Body of pancreas (tissue), 4 donors: ENCODE measurements at regions not wholly inside any gene's neighbourhood (a gene's known extent, or its start where the extent isn't known, plus 50 kb on each side); places are given as distances from the start of the nearest gene placed in this dataset.

ENCODE experiments used
- ATAC-seq: fragments of 150-250 bp; one replicate; pipeline ENCODE4 v1.9.1; 2016
- DNase-seq, 4 donors: peaks; one replicate each; pipeline ENCODE4 v3.0.0-alpha.2; 2019
- H3K27ac ChIP-seq, 4 donors: fragments of 200-600 bp; sonication (generic); 1 replicate in 3 of 4; 2 replicates in 1 of 4; pipeline versions ENCODE4 v1.5.1 to v1.6.1; 2016 to 2019; ENCODE audit warnings: mild to moderate bottlenecking in 1 of 4, mixed read lengths in 1 of 4, moderate library complexity in 1 of 4
- H3K27me3 ChIP-seq, 2 donors: fragments of 200-600 bp; sonication (generic); one replicate each; pipeline ENCODE4 v1.6.0; 2016; ENCODE audit warnings: mild to moderate bottlenecking in 1 of 2
- H3K36me3 ChIP-seq, 2 donors: fragments of 200-600 bp; sonication (generic); replicated peaks in 1 of 2; 2 replicates each; pipeline ENCODE4 v1.5.1; 2016; ENCODE audit warnings: low read depth in 2 of 2; ENCODE audit not compliant: insufficient read depth in 1 of 2
- H3K4me1 ChIP-seq: fragments of 200-600 bp; sonication (generic); one replicate; pipeline ENCODE4 v1.6.0; 2016
- H3K4me3 ChIP-seq, 2 donors: fragments of 200-600 bp; sonication (generic); 1 replicate in 1 of 2; 2 replicates in 1 of 2; pipeline ENCODE4 v1.5.1; 2016 to 2019
- H3K9me3 ChIP-seq, 3 donors: fragments of 200-600 bp; sonication (generic); 1 replicate in 2 of 3; 2 replicates in 1 of 3; pipeline ENCODE4 v1.5.1; 2016
- POLR2A ChIP-seq, 3 donors: fragments of 450-650 bp; IDR thresholded peaks; one replicate each; pipeline ENCODE4 v1.6.1; 2016; ENCODE audit warnings: antibody characterized with exemption in 3 of 3, mild to moderate bottlenecking in 2 of 3
- WGBS, 2 donors: methylation state at CpG; one replicate each; pipeline ENCODE4 v1.1.5; 2017; 5-methylcytosine and 5-hydroxymethylcytosine counted together
- intact Hi-C: fragments of 100-400 bp; cut with DNase I; formaldehyde crosslinking; loops from one replicate; pipeline ENCODE4 v1.15.1; 2023
- TF ChIP-seq, protein P1 (sequence below), 7 experiments: fragments of 450-650 bp in 4 of 7; fragments of 200-600 bp in 3 of 7; sonication (generic) in 3 of 7; IDR thresholded peaks; one replicate each; pipeline ENCODE4 v1.5.1; 2016 to 2019; ENCODE audit warnings: antibody characterized with exemption in 7 of 7

GRCh38 chr6:8583291-8583690 lies 147.9 kb upstream of the SLC35B3 start:
- TF ChIP-seq, protein P1, sequence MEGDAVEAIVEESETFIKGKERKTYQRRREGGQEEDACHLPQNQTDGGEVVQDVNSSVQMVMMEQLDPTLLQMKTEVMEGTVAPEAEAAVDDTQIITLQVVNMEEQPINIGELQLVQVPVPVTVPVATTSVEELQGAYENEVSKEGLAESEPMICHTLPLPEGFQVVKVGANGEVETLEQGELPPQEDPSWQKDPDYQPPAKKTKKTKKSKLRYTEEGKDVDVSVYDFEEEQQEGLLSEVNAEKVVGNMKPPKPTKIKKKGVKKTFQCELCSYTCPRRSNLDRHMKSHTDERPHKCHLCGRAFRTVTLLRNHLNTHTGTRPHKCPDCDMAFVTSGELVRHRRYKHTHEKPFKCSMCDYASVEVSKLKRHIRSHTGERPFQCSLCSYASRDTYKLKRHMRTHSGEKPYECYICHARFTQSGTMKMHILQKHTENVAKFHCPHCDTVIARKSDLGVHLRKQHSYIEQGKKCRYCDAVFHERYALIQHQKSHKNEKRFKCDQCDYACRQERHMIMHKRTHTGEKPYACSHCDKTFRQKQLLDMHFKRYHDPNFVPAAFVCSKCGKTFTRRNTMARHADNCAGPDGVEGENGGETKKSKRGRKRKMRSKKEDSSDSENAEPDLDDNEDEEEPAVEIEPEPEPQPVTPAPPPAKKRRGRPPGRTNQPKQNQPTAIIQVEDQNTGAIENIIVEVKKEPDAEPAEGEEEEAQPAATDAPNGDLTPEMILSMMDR (IDR thresholded peaks at IDR 0.05) = no peak
- no peak for TF ChIP-seq POLR2A (IDR thresholded peaks at IDR 0.05)
- ATAC-seq (no peak), DNase-seq (no peak)
- Histone ChIP-seq H3K4me3 (no peak overlapping the region), H3K27me3 (no peaks in the 10 kb centered on the region), H3K4me1 (no peaks in the 10 kb centered on the region), H3K27ac (no peak overlapping the region), H3K9me3 (no peaks in the 10 kb centered on the region), H3K36me3 (no peaks in the 10 kb centered on the region)
- intact Hi-C loops = no loop called here

GRCh38 chr6:8579372-8579771 lies 144.0 kb upstream of the SLC35B3 start:
- Histone ChIP-seq H3K4me1 (no peaks in the 10 kb centered on the region), H3K27ac (no peak overlapping the region), H3K27me3 (no peaks in the 10 kb centered on the region), H3K9me3 (no peaks in the 10 kb centered on the region), H3K4me3 (no peak overlapping the region), H3K36me3 (no peaks in the 10 kb centered on the region)
- ATAC-seq (no peak), DNase-seq (no peak)
- intact Hi-C loops = no loop called here
- TF ChIP-seq, protein P1 (IDR thresholded peaks at IDR 0.05) = no peak
- no peak for TF ChIP-seq POLR2A (IDR thresholded peaks at IDR 0.05)
- 62 to 63% methylated on average over 1 of the region's 1 CpG for WGBS, 2 donors

- Histone ChIP-seq H3K4me1 (no peaks in the 10 kb centered on the region), H3K36me3 (no peaks in the 10 kb centered on the region), H3K27me3 (no peaks in the 10 kb centered on the region), H3K27ac (no peak overlapping the region), H3K4me3 (no peak overlapping the region), H3K9me3 (no peaks in the 10 kb centered on the region)
- TF ChIP-seq, protein P1 (IDR thresholded peaks at IDR 0.05) = no peak
- TF ChIP-seq POLR2A (IDR thresholded peaks at IDR 0.05) = no peak
- ATAC-seq (no peak), DNase-seq (no peak)
- intact Hi-C loops = no loop called here
- 53 to 57% methylated on average over 1 of the region's 1 CpG for WGBS, 2 donors
These were observed 142.7 kb upstream of the SLC35B3 start for GRCh38 chr6:8578006-8578405.

DNA sequence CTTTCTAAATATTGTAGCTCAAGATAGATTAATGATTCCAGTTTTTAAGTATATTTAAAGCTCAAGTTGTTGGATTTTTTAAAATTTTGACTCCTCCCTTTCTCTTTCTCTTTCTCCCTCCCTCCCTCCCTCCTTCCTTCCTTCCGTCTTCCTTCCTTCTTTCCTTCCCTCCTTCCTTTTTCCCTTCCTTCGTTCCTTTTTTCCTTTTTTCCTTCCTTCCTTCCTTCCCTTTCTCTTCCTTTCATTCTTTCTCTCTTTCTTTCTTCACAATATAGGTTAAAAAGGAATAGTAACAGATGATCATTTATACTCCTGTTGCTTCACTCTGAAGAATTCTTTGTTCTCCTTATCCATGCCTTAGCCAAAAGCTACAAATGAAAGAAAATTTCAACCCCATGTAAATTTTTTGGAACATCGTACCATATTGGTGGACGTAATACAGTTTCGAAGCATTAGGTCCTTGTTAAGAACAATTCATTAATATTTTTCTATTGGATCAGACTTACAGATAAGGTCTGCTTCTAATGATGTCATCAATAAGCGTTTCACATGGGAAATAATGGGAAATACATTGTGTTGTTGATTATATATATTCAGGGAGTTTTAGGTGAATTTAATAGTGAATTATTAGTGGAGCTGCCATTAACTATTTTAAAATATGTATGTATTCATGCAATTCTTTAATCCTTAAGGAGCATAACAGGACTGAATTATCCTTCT lies 139.6 kb upstream of the SLC35B3 start:
- H3K4me3 ChIP-seq = no peak overlapping the region
- H3K27ac ChIP-seq = no peak overlapping the region
- TF ChIP-seq, protein P1 (IDR thresholded peaks at IDR 0.05) = no peak
- no peak for TF ChIP-seq POLR2A (IDR thresholded peaks at IDR 0.05)
- no peaks in the 10 kb centered on the region for H3K36me3 ChIP-seq
- H3K9me3 ChIP-seq = no peaks in the 10 kb centered on the region
- intact Hi-C loops = no loop called here
- 83 to 84% methylated on average over 6 of the region's 6 CpGs for WGBS, 2 donors
- H3K27me3 ChIP-seq = no peaks in the 10 kb centered on the region
- no peak for ATAC-seq
- DNase-seq = no peak
- no peaks in the 10 kb centered on the region for H3K4me1 ChIP-seq

DNA sequence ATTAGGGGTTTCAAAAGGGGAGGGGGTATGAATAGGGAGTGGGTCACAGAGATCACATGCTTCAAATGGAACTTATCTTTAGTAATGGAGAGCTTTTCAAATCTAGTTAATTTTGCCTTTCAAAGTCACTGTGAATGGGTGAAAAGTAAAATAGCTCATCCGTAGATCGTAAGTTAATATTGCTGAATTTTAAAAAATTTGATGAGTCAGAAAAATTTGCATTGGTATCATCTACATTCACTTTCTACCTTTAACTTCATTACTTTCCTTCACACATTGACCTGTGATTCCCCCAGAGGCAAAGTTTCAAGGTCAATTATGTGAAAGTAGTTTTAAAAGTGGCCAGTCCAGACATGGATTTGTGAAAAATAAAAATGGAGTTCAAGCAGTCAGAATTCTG lies 139.0 kb upstream of the SLC35B3 start:
- ATAC-seq = no peak
- H3K9me3 ChIP-seq = no peaks in the 10 kb centered on the region
- intact Hi-C loops = no loop called here

More for the DNA sequence above, 139.0 kb upstream of the SLC35B3 start:
- H3K27ac ChIP-seq = no peak overlapping the region
- H3K27me3 ChIP-seq = no peaks in the 10 kb centered on the region
- no peaks in the 10 kb centered on the region for H3K4me1 ChIP-seq
- WGBS, 2 donors = 96 to 98% methylated on average over 2 of the region's 2 CpGs
- no peak overlapping the region for H3K4me3 ChIP-seq
- DNase-seq = no peak
- TF ChIP-seq, protein P1 (IDR thresholded peaks at IDR 0.05) = no peak
- no peaks in the 10 kb centered on the region for H3K36me3 ChIP-seq
